ENCODE measurements at regions not wholly inside any gene's neighbourhood (a gene's known extent, or its start where the extent isn't known, plus 50 kb on each side); places are given as distances from the start of the nearest gene placed in this dataset.

GRCh38 chr6:54010340-54011276 is 100.6 kb upstream of the MLIP start:
- no peak for TF ChIP-seq CTCF (IDR thresholded peaks at IDR 0.05; ENCODE audit: insufficient read depth, low read length, poor library complexity, severe bottlenecking)
- TF ChIP-seq EZH2phosphoT487 (conservative IDR thresholded peaks at IDR 0.05; ENCODE audit: low read length) = no peak
